ENCODE measurements at regions not wholly inside any gene's neighbourhood (a gene's known extent, or its start where the extent isn't known, plus 50 kb on each side); places are given as distances from the start of the nearest gene placed in this dataset.

GRCh38 chr1:238485912-238486209 lies 595.1 kb upstream of the ZP4 start:
- Mint-ChIP-seq H3K9me3 (no peaks in the 10 kb centered on the region), H3K4me3 (peak overlapping the region; percentile 79 to 85), H3K36me3 (ENCODE audit: insufficient read depth in 1 of 3, low read depth in 3 of 3) (peaks cover 0 to 9% (median 6%) of the 10 kb centered on the region in 3 experiments; a peak in 3 of 7 replicates), H3K27ac (peak overlapping the region; percentile 87 to 95 (median 94)), H3K4me1 (peaks cover 24 to 29% of the 10 kb centered on the region in 2 experiments), H3K27me3 (ENCODE audit: low read depth) (no peaks in the 10 kb centered on the region)
- Histone ChIP-seq H3K9me3 (ENCODE audit: control insufficient read depth, low read depth, low read length) (no peaks in the 10 kb centered on the region), H3K27ac (ENCODE audit: insufficient read length, low read depth, low read length) (peak overlapping the region; percentile 41), H3K4ac (ENCODE audit: low read depth, low read length) (no peak overlapping the region), H3K79me1 (ENCODE audit: insufficient read depth, low read depth, low read length, poor library complexity, severe bottlenecking) (no peaks in the 10 kb centered on the region), H2AFZ (ENCODE audit: low read length) (peak overlapping the region; percentile 65), H2BK120ac (ENCODE audit: low read depth, low read length, poor library complexity, severe bottlenecking) (no peak overlapping the region), H3K14ac (ENCODE audit: insufficient read depth, low read length) (peak overlapping the region; percentile 40; the same call in 1 of the 2 replicates), H3K18ac (ENCODE audit: insufficient read length, low read depth, low read length) (peak overlapping the region; percentile 10), H3K79me2 (ENCODE audit: insufficient read depth, low read length) (peaks cover 13% of the 10 kb centered on the region; the same call in 1 of the 2 replicates), H3K23me2 (ENCODE audit: insufficient read length, low read depth, low read length, poor library complexity, severe bottlenecking) (no peaks in the 10 kb centered on the region), H2BK15ac (ENCODE audit: low read depth, low read length) (no peak overlapping the region), H2AK5ac (ENCODE audit: insufficient read length, low read length) (no peak overlapping the region), H3K56ac (ENCODE audit: insufficient read length, low read depth, low read length) (no peak overlapping the region), H3K4me2 (ENCODE audit: insufficient read depth, insufficient read length, low read length) (peak overlapping the region; percentile 80), H3K27me3 (ENCODE audit: insufficient read depth, low read length) (no peaks in the 10 kb centered on the region), H2BK20ac (ENCODE audit: low read depth, low read length, poor library complexity, severe bottlenecking) (no peak overlapping the region), H2BK5ac (ENCODE audit: insufficient read length, low read length) (no peak overlapping the region), H4K8ac (replicated peaks; ENCODE audit: insufficient read length, low read depth, low read length) (no peak overlapping the region), H2BK12ac (ENCODE audit: insufficient read length, low read depth, low read length) (no peak overlapping the region), H4K91ac (ENCODE audit: insufficient read length, low read depth, low read length) (no peak overlapping the region), H4K20me1 (ENCODE audit: control insufficient read depth, insufficient read depth, insufficient read length) (no peaks in the 10 kb centered on the region), H4K5ac (ENCODE audit: insufficient read length, low read depth, low read length) (peak overlapping the region; percentile 88), H3K4me1 (ENCODE audit: insufficient read depth, low read length) (peaks cover 5% of the 10 kb centered on the region; the same call in 1 of the 2 replicates), H3K23ac (ENCODE audit: insufficient read length, low read depth, low read length) (no peak overlapping the region), H3K9ac (ENCODE audit: extremely low read depth, insufficient read length, low read length) (peak overlapping the region; percentile 90), H3T11ph (ENCODE audit: low read length) (no peak overlapping the region)
- TF ChIP-seq CTCF (conservative IDR thresholded peaks at IDR 0.05), result no peak
- no CpG with 5 or more reads among the region's 5 CpGs for WGBS (ENCODE audit: extremely low coverage, insufficient read length, low lambda C conversion rate)
- peak; percentile 57 for DNase-seq
